SK-N-MC (cell line): ENCODE measurements at regions not wholly inside any gene's neighbourhood (a gene's known extent, or its start where the extent isn't known, plus 50 kb on each side); places are given as distances from the start of the nearest gene placed in this dataset.

Experiments
- EZH2 ChIP-seq: fragments of 200-600 bp; sonication (generic); IDR thresholded peaks from one replicate; pipeline ENCODE4 v1.6.1; 2017; ENCODE audit warnings: antibody characterized with exemption
- POLR2AphosphoS5 ChIP-seq: IDR thresholded peaks from 2 replicates; pipeline ENCODE4 v1.6.1; 2012; ENCODE audit warnings: mild to moderate bottlenecking, low read depth, low read length, borderline replicate concordance

DNA sequence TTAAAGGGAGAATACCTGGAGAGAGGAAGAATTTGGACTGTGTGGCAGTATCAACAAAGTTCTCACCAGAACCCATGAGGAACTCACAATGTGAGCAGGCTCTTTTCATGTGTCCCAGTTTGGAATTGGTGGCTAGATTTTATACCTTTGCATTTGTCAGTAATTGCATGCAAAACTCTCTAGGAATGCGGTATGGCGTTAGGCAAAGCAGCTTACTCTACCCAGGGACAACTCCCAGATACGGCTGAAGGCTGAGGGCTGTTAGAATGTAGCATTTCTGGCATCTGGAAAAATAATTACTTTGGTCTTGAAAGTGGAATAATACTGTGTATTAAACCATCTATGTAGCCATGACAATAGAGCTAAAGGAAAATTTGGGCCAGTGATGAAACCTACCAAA is 635.5 kb downstream of the SLC16A7 start:
- TF ChIP-seq POLR2AphosphoS5 (no peak), EZH2 (no peak)
